Raji (cell line): ENCODE measurements at regions not wholly inside any gene's neighbourhood (a gene's known extent, or its start where the extent isn't known, plus 50 kb on each side); places are given as distances from the start of the nearest gene placed in this dataset.

Experiments
- POLR2A ChIP-seq: IDR thresholded peaks from 2 replicates; pipeline ENCODE4 v1.6.1; 2011; ENCODE audit warnings: low read depth, low read length, control low read depth; ENCODE audit not compliant: insufficient read depth

- TF ChIP-seq POLR2A: no peak
Observed at GRCh38 chr4:38424151-38424871, 239.7 kb upstream of the KLF3 start.

GRCh38 chr4:38426532-38426931 lies 237.5 kb upstream of the KLF3 start:
- no peak for TF ChIP-seq POLR2A

GRCh38 chr4:38430841-38431240 lies 233.2 kb upstream of the KLF3 start:
- no peak for TF ChIP-seq POLR2A

- TF ChIP-seq POLR2A: no peak
Observed at GRCh38 chr4:38442073-38442788, 221.8 kb upstream of the KLF3 start.

- no peak for TF ChIP-seq POLR2A
Observed at GRCh38 chr4:38449506-38450174, 214.4 kb upstream of the KLF3 start.

GRCh38 chr4:38452009-38452408 lies 212.0 kb upstream of the KLF3 start:
- TF ChIP-seq POLR2A: no peak

- no peak for TF ChIP-seq POLR2A
Observed at GRCh38 chr4:38452542-38452941, 211.5 kb upstream of the KLF3 start.

DNA sequence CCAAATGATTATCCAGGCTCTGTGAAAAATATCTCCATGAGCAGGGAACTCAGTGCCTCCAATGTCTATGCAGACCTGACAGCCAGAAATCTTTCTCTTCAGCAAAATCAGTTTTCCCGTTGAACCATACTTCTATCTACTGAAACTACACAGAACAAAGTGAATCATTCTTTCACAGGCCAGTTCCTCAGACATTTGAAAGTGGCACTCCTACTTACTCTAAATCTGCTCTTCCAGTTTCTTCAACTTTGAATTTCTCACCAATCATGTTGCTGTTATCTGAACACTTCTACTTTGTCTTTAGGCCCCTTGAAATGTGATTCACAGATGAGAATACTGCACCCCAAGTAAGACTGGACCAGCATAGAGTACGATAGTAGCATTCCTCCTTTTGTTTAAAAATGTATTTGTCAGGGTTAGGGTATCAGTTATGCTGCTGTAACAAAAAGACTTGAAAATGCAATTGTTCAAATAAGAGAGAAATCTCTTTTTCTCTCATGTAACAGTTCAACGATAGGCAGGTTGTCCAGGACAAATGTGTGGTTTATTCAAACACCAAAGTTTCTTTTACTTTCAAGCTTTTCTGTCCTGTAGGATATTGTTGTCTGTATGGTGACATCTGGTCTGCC lies 210.6 kb upstream of the KLF3 start:
- TF ChIP-seq POLR2A: no peak

- no peak for TF ChIP-seq POLR2A
Observed at GRCh38 chr4:38454284-38454683, 209.7 kb upstream of the KLF3 start.

DNA sequence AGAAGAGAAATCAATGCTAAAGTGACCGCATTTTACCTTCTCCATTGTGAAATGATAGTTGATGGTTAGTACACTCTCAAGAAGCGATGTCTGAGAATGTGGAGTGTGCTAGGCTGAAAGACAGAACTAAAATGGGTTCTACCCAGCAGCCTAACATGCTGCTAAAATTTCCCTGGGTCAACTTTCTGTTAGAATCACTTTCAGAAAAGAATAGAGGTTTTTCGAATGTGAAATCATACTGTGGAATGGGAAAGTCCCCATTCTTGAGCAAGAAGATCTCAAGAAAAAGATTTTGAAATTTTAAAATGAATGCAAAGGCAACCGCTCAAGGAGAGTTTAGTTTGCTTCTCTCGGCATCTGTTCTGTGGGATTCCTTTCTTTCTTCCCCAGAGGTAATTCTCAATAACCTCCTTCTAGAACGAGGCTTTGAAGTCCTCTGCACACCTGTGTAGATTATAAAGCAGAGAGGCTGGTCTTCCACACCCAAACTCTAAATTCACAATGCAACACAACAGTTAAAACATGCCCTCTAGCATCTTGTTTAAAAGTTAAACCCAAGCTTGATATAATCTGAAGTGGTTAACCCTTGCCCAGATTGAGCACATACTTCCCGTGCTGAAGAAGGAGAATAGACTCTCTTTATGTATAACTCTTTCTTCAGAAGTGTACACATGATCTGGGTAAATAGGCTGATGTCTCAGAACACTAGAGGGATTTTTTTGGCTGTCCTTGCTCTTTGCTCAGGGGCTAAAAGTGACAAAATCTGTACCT lies 208.7 kb upstream of the KLF3 start:
- TF ChIP-seq POLR2A: no peak

- no peak for TF ChIP-seq POLR2A
Observed at GRCh38 chr4:38456096-38456495, 207.9 kb upstream of the KLF3 start.

GRCh38 chr4:38461342-38461741 lies 202.7 kb upstream of the KLF3 start:
- no peak for TF ChIP-seq POLR2A

DNA sequence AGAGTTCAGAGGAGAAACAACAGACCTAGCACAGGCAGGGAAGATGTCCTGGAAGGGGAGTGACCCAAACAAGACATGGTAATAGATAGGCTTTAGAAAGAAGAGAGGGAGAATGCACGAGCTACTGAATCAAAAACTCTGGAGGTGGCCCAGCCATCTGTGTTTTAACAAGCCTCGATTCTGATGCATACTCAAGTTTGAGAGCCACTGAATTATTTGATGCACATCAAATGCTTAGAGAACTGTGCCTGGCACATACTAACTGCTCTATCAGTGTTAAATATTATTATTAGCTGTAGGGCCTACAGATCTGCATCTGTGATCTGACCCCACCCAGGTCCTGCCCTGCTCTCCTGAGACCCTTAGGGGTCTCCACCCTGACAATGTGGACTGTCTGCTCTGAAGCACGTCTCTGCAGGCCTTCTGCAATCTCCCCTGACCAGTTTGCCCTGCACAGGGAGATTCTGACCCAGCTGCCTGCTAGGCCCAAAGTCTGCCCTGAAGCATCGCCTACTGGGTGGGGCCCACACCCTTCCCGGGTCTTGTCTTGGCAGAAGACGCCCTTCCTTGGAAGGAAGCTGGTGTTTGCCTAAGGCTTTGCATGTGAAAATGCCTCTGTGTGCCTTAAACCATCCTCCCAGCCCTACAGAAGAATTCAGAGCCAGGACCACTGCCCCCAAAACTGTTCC lies 201.5 kb upstream of the KLF3 start:
- TF ChIP-seq POLR2A: no peak

GRCh38 chr4:38463268-38463958 lies 200.6 kb upstream of the KLF3 start:
- TF ChIP-seq POLR2A: no peak
